GM12872 (cell line): ENCODE measurements at regions not wholly inside any gene's neighbourhood (a gene's known extent, or its start where the extent isn't known, plus 50 kb on each side); places are given as distances from the start of the nearest gene placed in this dataset.

ENCODE experiments used
- CTCF ChIP-seq: IDR thresholded peaks from 3 replicates; pipeline ENCODE4 v1.5.1; 2011; ENCODE audit warnings: low read depth, mild to moderate bottlenecking, low read length, moderate library complexity; ENCODE audit not compliant: insufficient read depth

- TF ChIP-seq CTCF = no peak
Observed at GRCh38 chr2:64817453-64817852, 163.7 kb upstream of the SERTAD2 start.

- no peak for TF ChIP-seq CTCF
Observed at GRCh38 chr2:64818664-64819060, 164.9 kb upstream of the SERTAD2 start.

GRCh38 chr2:64819361-64819760, 165.6 kb upstream of the SERTAD2 start:
- TF ChIP-seq CTCF = no peak

- no peak for TF ChIP-seq CTCF
Observed at GRCh38 chr2:64819774-64820688, 166.3 kb upstream of the SERTAD2 start.

GRCh38 chr2:64820901-64821300, 167.2 kb upstream of the SERTAD2 start:
- TF ChIP-seq CTCF = no peak

GRCh38 chr2:64823794-64824193, 165.4 kb upstream of the SLC1A4 start:
- TF ChIP-seq CTCF = no peak

- no peak for TF ChIP-seq CTCF
Observed at GRCh38 chr2:64825831-64826491, 163.2 kb upstream of the SLC1A4 start.
